ENCODE measurements at regions not wholly inside any gene's neighbourhood (a gene's known extent, or its start where the extent isn't known, plus 50 kb on each side); places are given as distances from the start of the nearest gene placed in this dataset.

GRCh38 chr18:77457681-77458080 lies 208.0 kb downstream of the GALR1 start:
- TF ChIP-seq CTCF (IDR thresholded peaks at IDR 0.05; ENCODE audit: borderline replicate concordance, extremely low read depth, low read length, poor library complexity, severe bottlenecking) (no peak), EZH2 (IDR thresholded peaks at IDR 0.05; ENCODE audit: borderline replicate concordance, low read depth, low read length, severe bottlenecking) (no peak)

Measured in DND-41 (cell line).